ENCODE measurements at regions not wholly inside any gene's neighbourhood (a gene's known extent, or its start where the extent isn't known, plus 50 kb on each side); places are given as distances from the start of the nearest gene placed in this dataset.
A peak's percentile ranks its signal among the peaks of the same experiment; 100 is the strongest.

GRCh38 chr12:91989143-91989542 is 156.5 kb downstream of the BTG1 start:
- H3K4me3 ChIP-seq (ENCODE audit: low read depth in 1 of 3, low read length in 3 of 3): no peak overlapping the region
- TF ChIP-seq FOXA2 (IDR thresholded peaks at IDR 0.05) (no peak), CTCF (IDR thresholded peaks at IDR 0.05; ENCODE audit: low read depth, low read length, missing input control) (no peak), ATF3 (IDR thresholded peaks at IDR 0.05) (no peak)
- WGBS: 87% methylated on average over 1 of the region's 1 CpG
- DNase-seq (ENCODE audit: low spot score): no peak
- no peaks in the 10 kb centered on the region for H3K9me3 ChIP-seq (ENCODE audit: control insufficient read depth in 4 of 4, low read length in 3 of 4)
- no peak overlapping the region for H3K27ac ChIP-seq (ENCODE audit: low read depth in 1 of 2, low read length in 2 of 2)
- no peaks in the 10 kb centered on the region for H3K4me1 ChIP-seq (ENCODE audit: control insufficient read depth in 4 of 4, insufficient read depth in 4 of 4, low read length in 3 of 4)
- H3K27me3 ChIP-seq (ENCODE audit: control insufficient read depth in 4 of 4, insufficient read depth in 4 of 4, low read length in 3 of 4): no peaks in the 10 kb centered on the region
- no peaks in the 10 kb centered on the region for H3K36me3 ChIP-seq (ENCODE audit: control insufficient read depth in 4 of 4, insufficient read depth in 3 of 4, low read depth in 1 of 4, low read length in 3 of 4)
- no peak overlapping the region for H3K9ac ChIP-seq (ENCODE audit: low read depth in 1 of 2, low read length in 2 of 2)

- no peaks in the 10 kb centered on the region for H3K36me3 ChIP-seq (ENCODE audit: control insufficient read depth in 4 of 4, insufficient read depth in 3 of 4, low read depth in 1 of 4, low read length in 3 of 4)
Measured at GRCh38 chr12:91988086-91988923, 157.3 kb downstream of the BTG1 start.

More at GRCh38 chr12:91988086-91988923, 157.3 kb downstream of the BTG1 start:
- no peak overlapping the region for H3K27ac ChIP-seq (ENCODE audit: low read depth in 1 of 2, low read length in 2 of 2)
- no peaks in the 10 kb centered on the region for H3K27me3 ChIP-seq (ENCODE audit: control insufficient read depth in 4 of 4, insufficient read depth in 4 of 4, low read length in 3 of 4)
- TF ChIP-seq REST (IDR thresholded peaks at IDR 0.05) (no peak), ZBTB33 (IDR thresholded peaks at IDR 0.05) (no peak), NR2F2 (IDR thresholded peaks at IDR 0.05) (peak; percentile 88)
- H3K9me3 ChIP-seq (ENCODE audit: control insufficient read depth in 4 of 4, low read length in 3 of 4): no peaks in the 10 kb centered on the region
- H3K9ac ChIP-seq (ENCODE audit: low read depth in 1 of 2, low read length in 2 of 2): no peak overlapping the region
- DNase-seq (ENCODE audit: low spot score): no peak
- no peak overlapping the region for H3K4me3 ChIP-seq (ENCODE audit: low read depth in 1 of 3, low read length in 3 of 3)
- H3K4me1 ChIP-seq (ENCODE audit: control insufficient read depth in 4 of 4, insufficient read depth in 4 of 4, low read length in 3 of 4): no peaks in the 10 kb centered on the region
- WGBS: 83% methylated on average over 7 of the region's 7 CpGs

All from liver (tissue), 8 donors.